Adrenal gland (tissue), 5 donors: ENCODE measurements at regions not wholly inside any gene's neighbourhood (a gene's known extent, or its start where the extent isn't known, plus 50 kb on each side); places are given as distances from the start of the nearest gene placed in this dataset.

Experiments used
- POLR2A ChIP-seq, 2 donors: fragments of 450-650 bp; IDR thresholded peaks; one replicate each; pipeline ENCODE4 v1.6.1; 2017; ENCODE audit warnings: antibody characterized with exemption in 2 of 2, mild to moderate bottlenecking in 2 of 2, moderate library complexity in 1 of 2
- TF ChIP-seq, protein P1 (sequence below), 6 experiments: fragments of 450-650 bp in 4 of 6; fragments of 200-600 bp in 2 of 6; sonication (generic) in 1 of 6; IDR thresholded peaks; 1 replicate in 5 of 6; 2 replicates in 1 of 6; pipeline versions ENCODE4 v1.5.1 to v1.8.0; 2016 to 2021; ENCODE audit warnings: antibody characterized with exemption in 6 of 6, mild to moderate bottlenecking in 2 of 6, moderate library complexity in 1 of 6
- donor health status: DM: no; HTN: no; CAD: no.

DNA sequence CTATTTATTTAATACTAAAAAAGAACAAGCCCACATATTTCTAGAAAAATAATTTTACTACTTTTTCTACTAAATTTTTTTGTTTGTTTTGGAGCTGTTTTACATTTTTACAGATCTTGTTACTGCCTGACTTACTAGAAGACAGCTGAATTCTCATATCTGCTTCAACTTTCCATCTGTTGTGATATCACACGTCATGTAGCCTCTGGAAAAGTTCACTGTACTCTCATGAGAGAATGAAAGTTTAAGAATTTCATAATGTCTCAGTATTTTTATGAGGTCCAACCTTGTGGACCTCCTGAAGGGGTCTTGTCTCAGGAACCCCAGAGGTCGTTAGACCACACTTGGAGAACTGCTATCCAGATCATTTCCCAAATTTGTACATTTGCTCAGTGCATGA lies 81.7 kb upstream of the MTHFD1L start:
- TF ChIP-seq, protein P1, sequence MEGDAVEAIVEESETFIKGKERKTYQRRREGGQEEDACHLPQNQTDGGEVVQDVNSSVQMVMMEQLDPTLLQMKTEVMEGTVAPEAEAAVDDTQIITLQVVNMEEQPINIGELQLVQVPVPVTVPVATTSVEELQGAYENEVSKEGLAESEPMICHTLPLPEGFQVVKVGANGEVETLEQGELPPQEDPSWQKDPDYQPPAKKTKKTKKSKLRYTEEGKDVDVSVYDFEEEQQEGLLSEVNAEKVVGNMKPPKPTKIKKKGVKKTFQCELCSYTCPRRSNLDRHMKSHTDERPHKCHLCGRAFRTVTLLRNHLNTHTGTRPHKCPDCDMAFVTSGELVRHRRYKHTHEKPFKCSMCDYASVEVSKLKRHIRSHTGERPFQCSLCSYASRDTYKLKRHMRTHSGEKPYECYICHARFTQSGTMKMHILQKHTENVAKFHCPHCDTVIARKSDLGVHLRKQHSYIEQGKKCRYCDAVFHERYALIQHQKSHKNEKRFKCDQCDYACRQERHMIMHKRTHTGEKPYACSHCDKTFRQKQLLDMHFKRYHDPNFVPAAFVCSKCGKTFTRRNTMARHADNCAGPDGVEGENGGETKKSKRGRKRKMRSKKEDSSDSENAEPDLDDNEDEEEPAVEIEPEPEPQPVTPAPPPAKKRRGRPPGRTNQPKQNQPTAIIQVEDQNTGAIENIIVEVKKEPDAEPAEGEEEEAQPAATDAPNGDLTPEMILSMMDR (IDR thresholded peaks at IDR 0.05), result no peak
- no peak for TF ChIP-seq POLR2A (IDR thresholded peaks at IDR 0.05)
